Aorta (tissue), 5 donors: ENCODE measurements at regions not wholly inside any gene's neighbourhood (a gene's known extent, or its start where the extent isn't known, plus 50 kb on each side); places are given as distances from the start of the nearest gene placed in this dataset.
"Not testable (repeated sequence)": the region's sequence is repeated elsewhere in the genome, so short reads cannot be mapped to it uniquely, and the experiment has no call there.

ENCODE experiments used
- ATAC-seq: fragments of 200-7000 bp; cut with Tn5 transposase; one replicate; pipeline ENCODE4 v1.9.1; 2022; ENCODE audit warnings: moderate library complexity; ENCODE audit not compliant: low FRiP score
- DNase-seq, 2 donors: peaks; one replicate each; pipeline ENCODE4 v3.0.0-alpha.2; 2020
- H3K27ac ChIP-seq, 2 donors: one replicate each; pipeline ENCODE4 v1.5.1; 2013; ENCODE audit warnings: low read length in 2 of 2, mild to moderate bottlenecking in 2 of 2, moderate library complexity in 2 of 2, control low read depth in 1 of 2, inconsistent platforms in 1 of 2, low read depth in 1 of 2
- H3K27me3 ChIP-seq, 2 donors: one replicate each; pipeline ENCODE4 v1.6.1; 2013; ENCODE audit warnings: control low read depth in 1 of 2, low read length in 1 of 2, mild to moderate bottlenecking in 1 of 2, moderate library complexity in 1 of 2; ENCODE audit not compliant: insufficient read depth in 2 of 2, control insufficient read depth in 1 of 2
- H3K36me3 ChIP-seq, 2 donors: one replicate each; pipeline ENCODE4 v1.6.1; 2013; ENCODE audit warnings: control low read depth in 1 of 2, low read length in 1 of 2, mild to moderate bottlenecking in 1 of 2; ENCODE audit not compliant: insufficient read depth in 2 of 2, control insufficient read depth in 1 of 2
- H3K4me1 ChIP-seq, 2 donors: one replicate each; pipeline ENCODE4 v1.6.1; 2013; ENCODE audit warnings: low read length in 2 of 2, control low read depth in 1 of 2, mild to moderate bottlenecking in 1 of 2, moderate library complexity in 1 of 2; ENCODE audit not compliant: insufficient read depth in 2 of 2, control insufficient read depth in 1 of 2
- H3K4me3 ChIP-seq, 2 donors: one replicate each; pipeline ENCODE4 v1.5.1; 2013; ENCODE audit warnings: low read length in 2 of 2, control low read depth in 1 of 2, mild to moderate bottlenecking in 1 of 2
- H3K9me3 ChIP-seq: one replicate; pipeline ENCODE4 v1.6.1; 2013; ENCODE audit warnings: mild to moderate bottlenecking, low read length; ENCODE audit not compliant: control insufficient read depth
- WGBS, 2 donors: extraction: QIAGEN DNeasy Blood & Tissue Kit; methylation state at CpG; one replicate each; pipeline ENCODE4 v1.1.7; 2013; 5-methylcytosine and 5-hydroxymethylcytosine counted together
- intact Hi-C, 2 donors: fragments of 100-400 bp; cut with DNase I; formaldehyde crosslinking; loops; one replicate each; pipeline versions ENCODE4 v1.14.2 to v1.15.0; 2022
- donor health status: healthy with polysubstance abuse.
- donor health status: Bipolar disorder and iron deficiency.
- donor health status: DM: no; HTN: no; CAD: no.
- donor health status: DM: no; HTN: no; CAD: no.
- donor health status: DM: yes; HTN: yes; CAD: no.

- Histone ChIP-seq H3K27me3 (no peaks in the 10 kb centered on the region), H3K36me3 (no peaks in the 10 kb centered on the region), H3K9me3 (peaks cover 1% of the 10 kb centered on the region), H3K27ac (no peak overlapping the region), H3K4me3 (no peak overlapping the region), H3K4me1 (no peaks in the 10 kb centered on the region)
- DNase-seq = no peak
- intact Hi-C loops = no loop called here
- no peak for ATAC-seq
- 38 to 69% methylated on average over 1 of the region's 1 CpG for WGBS, 2 donors
Observed at GRCh38 chr4:181877329-181877848, 365.8 kb upstream of the TENM3 start.

- Histone ChIP-seq H3K4me1 (no peaks in the 10 kb centered on the region), H3K27me3 (no peaks in the 10 kb centered on the region), H3K9me3 (peaks cover 1% of the 10 kb centered on the region), H3K4me3 (no peak overlapping the region), H3K27ac (no peak overlapping the region), H3K36me3 (no peaks in the 10 kb centered on the region)
- no peak for DNase-seq
- 79 to 91% methylated on average over 1 of the region's 1 CpG for WGBS, 2 donors
- intact Hi-C loops = no loop called here
- no peak for ATAC-seq
Observed at GRCh38 chr4:181890031-181890430, 353.2 kb upstream of the TENM3 start.

GRCh38 chr4:181890911-181891310 is 352.3 kb upstream of the TENM3 start:
- 43 to 48% methylated on average over 2 of the region's 2 CpGs for WGBS, 2 donors
- no peaks in the 10 kb centered on the region for H3K4me1 ChIP-seq
- H3K36me3 ChIP-seq = no peaks in the 10 kb centered on the region
- intact Hi-C loops = no loop called here
- H3K27me3 ChIP-seq = no peaks in the 10 kb centered on the region
- H3K9me3 ChIP-seq = peaks cover 1% of the 10 kb centered on the region
- H3K4me3 ChIP-seq = no peak overlapping the region
- no peak overlapping the region for H3K27ac ChIP-seq
- no peak for DNase-seq
- no peak for ATAC-seq

- no peak overlapping the region for H3K4me3 ChIP-seq
- peaks cover 1% of the 10 kb centered on the region for H3K9me3 ChIP-seq
- ATAC-seq (no peak), DNase-seq (no peak)
- intact Hi-C loops = no loop called here
- no peaks in the 10 kb centered on the region for H3K27me3 ChIP-seq
- no peaks in the 10 kb centered on the region for H3K4me1 ChIP-seq
- WGBS, 2 donors = 88 to 89% methylated on average over 5 of the region's 5 CpGs
- no peaks in the 10 kb centered on the region for H3K36me3 ChIP-seq
- no peak overlapping the region for H3K27ac ChIP-seq
Observed at GRCh38 chr4:181896614-181897013, 346.6 kb upstream of the TENM3 start.

- intact Hi-C loops = no loop called here
- no peak overlapping the region for H3K27ac ChIP-seq
- H3K4me3 ChIP-seq = no peak overlapping the region
- 36 to 45% methylated on average over 2 of the region's 2 CpGs for WGBS, 2 donors
- H3K27me3 ChIP-seq = no peaks in the 10 kb centered on the region
- no peak for DNase-seq
- ATAC-seq = no peak
- no peaks in the 10 kb centered on the region for H3K4me1 ChIP-seq
- no peaks in the 10 kb centered on the region for H3K9me3 ChIP-seq
- H3K36me3 ChIP-seq = no peaks in the 10 kb centered on the region
Observed at GRCh38 chr4:181897935-181898334, 345.3 kb upstream of the TENM3 start.

- H3K4me1 ChIP-seq, H3K36me3 ChIP-seq, H3K4me3 ChIP-seq, H3K27ac ChIP-seq, DNase-seq, H3K9me3 ChIP-seq, intact Hi-C loops, ATAC-seq, H3K27me3 ChIP-seq: not testable (repeated sequence)
- 89 to 92% methylated on average over 2 of the region's 2 CpGs for whole genome bisulfite sequencing, 2 donors
Observed at GRCh38 chr4:181902404-181902803, 340.8 kb upstream of the TENM3 start.

- intact Hi-C loops = no loop called here
- Histone ChIP-seq H3K4me3 (no peak overlapping the region), H3K36me3 (no peaks in the 10 kb centered on the region), H3K9me3 (peaks cover 2% of the 10 kb centered on the region), H3K27ac (no peak overlapping the region), H3K27me3 (no peaks in the 10 kb centered on the region), H3K4me1 (no peaks in the 10 kb centered on the region)
- WGBS, 2 donors = 84 to 86% methylated on average over 4 of the region's 4 CpGs
- no peak for DNase-seq
- ATAC-seq = no peak
Observed at GRCh38 chr4:181905708-181906107, 337.5 kb upstream of the TENM3 start.

GRCh38 chr4:181908168-181908567 is 335.0 kb upstream of the TENM3 start:
- H3K27me3 ChIP-seq = no peaks in the 10 kb centered on the region
- intact Hi-C loops = no loop called here
- ATAC-seq = no peak
- no peak overlapping the region for H3K4me3 ChIP-seq
- no peaks in the 10 kb centered on the region for H3K36me3 ChIP-seq
- H3K9me3 ChIP-seq = peaks cover 2% of the 10 kb centered on the region
- no peak overlapping the region for H3K27ac ChIP-seq
- H3K4me1 ChIP-seq = no peaks in the 10 kb centered on the region
- 14 to 24% methylated on average over 1 of the region's 1 CpG for WGBS, 2 donors
- DNase-seq = no peak

GRCh38 chr4:181909368-181909767 is 333.8 kb upstream of the TENM3 start:
- ATAC-seq = no peak
- H3K27ac ChIP-seq = no peak overlapping the region
- no peaks in the 10 kb centered on the region for H3K27me3 ChIP-seq
- H3K36me3 ChIP-seq = no peaks in the 10 kb centered on the region
- WGBS, 2 donors = 81 to 84% methylated on average over 6 of the region's 6 CpGs
- H3K9me3 ChIP-seq = peaks cover 2% of the 10 kb centered on the region
- intact Hi-C loops = no loop called here
- no peak overlapping the region for H3K4me3 ChIP-seq
- no peak for DNase-seq
- H3K4me1 ChIP-seq = no peaks in the 10 kb centered on the region
